HK-2 (cell line): ENCODE measurements at regions not wholly inside any gene's neighbourhood (a gene's known extent, or its start where the extent isn't known, plus 50 kb on each side); places are given as distances from the start of the nearest gene placed in this dataset.
"Not testable (repeated sequence)": the region's sequence is repeated elsewhere in the genome, so short reads cannot be mapped to it uniquely, and the experiment has no call there.

Experiments
- DNase-seq: peaks from one replicate; pipeline ENCODE4 v3.0.0-alpha.2; 2018; ENCODE audit not compliant: unreplicated experiment

DNA sequence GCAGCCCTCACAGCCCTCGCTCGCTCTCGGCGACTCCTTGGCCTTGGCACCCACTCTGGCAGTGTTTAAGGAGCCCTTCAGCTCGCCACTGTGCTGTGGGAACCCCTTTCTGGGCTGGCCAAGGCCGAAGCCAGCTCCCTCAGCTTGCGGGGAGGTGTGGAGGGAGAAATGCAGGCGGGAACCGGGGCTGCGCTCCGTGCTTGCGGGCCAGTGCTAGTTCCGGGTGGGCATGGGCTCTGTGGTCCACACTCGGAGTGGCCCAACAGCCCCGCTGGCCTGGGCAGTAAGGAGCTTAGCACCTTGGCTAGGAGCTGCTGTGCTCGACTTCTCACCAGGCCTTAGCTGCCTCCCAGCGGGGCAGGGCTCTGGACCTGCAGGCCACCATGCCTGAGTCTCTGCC is 192.6 kb downstream of the COX18 start:
- no peak for DNase-seq

DNA sequence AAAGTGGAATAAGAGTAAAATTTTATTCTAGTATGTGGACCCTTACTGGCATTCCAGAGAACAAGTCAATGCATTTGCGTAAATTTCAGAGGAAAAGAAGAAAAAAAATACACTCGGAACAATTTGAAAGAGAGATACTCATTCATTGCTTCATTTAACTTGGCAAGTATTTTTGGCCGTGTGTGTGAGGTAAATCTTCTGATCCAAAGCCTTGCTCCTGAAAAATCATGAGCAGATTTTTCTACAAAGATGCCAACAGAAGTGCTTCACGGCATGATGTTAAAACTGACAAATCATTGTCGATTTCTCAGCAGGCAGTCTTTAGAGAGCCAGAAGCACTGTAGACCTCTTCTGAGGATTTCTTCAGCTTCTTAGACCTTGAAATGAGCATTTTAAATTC is 194.0 kb downstream of the COX18 start:
- no peak for DNase-seq

DNA sequence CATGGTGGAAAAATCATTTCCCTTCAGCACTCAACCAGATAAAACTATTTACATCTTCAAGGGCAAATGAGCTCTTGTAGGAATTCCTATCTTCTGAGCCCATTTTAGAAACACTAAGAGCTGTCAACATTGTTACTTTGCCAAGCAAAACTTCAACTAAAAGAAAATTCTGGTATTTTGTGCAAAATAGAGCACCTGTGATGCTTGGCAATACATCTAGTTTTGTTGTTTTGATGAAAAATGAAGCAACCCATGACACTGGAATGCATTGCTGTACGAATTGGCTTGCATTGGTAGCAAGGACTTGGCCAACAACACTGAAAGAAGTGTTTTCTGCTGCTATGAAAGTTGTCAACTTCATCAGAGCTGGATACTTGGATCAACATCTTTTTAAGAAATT is 194.4 kb downstream of the COX18 start:
- no peak for DNase-seq

DNA sequence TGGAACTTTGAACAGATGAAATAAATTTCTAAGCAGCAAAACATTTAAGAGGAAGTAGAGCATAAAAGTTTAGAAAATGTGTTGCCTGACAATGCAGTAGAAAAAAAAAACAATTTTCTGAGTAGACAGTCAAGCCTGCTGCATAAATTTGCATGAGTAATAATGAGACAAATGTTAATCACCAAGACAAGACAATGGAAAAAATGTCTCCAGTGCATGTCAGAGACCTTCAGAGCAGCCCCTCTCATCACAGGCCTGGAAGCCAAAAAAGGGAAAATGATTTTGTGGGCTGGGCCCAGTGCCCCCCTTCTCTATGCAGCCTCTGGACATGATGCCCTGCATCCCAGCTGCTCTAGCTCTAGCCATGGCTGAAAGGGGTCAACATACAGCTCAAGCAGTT is 204.6 kb downstream of the COX18 start:
- DNase-seq: no peak

DNA sequence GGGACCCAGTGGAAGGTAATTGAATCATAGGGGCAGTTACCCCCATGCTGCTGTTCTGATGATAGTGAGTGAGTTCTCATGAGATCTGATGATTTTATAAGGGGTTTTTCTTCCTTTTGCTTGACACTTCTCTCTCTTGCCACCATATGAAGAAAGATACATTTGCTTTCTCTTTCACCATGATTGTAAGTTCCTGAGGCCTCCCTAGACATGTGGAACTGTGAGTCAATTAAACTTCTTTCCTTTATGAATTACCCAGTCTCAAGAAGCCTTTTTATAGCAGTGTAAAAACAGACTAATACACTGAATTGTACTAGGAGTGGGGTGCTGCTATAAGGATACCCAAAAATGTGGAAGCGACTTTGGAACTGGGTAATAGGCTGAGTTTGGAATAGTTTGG is 205.2 kb downstream of the COX18 start:
- not testable (repeated sequence) for DNase-seq

DNA sequence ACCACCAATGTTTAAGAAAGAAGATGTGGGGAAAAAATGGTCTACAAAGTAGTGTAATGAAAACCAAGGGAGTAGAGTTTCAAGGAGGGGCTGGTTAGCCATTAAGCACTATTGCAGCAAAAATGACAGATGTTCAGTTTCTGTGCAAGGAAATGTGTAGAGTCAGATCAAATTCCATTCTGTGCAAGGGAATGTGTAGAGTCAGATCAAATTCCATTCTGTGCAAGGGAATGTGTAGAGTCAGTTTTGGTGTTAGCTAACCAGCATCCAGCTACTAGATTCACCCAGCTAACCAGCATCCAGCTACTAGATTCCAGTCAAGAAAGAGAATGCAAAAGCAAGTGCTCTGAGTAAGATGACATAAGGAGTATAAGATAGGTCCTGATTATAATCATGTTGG is 208.8 kb downstream of the COX18 start:
- DNase-seq: no peak

DNA sequence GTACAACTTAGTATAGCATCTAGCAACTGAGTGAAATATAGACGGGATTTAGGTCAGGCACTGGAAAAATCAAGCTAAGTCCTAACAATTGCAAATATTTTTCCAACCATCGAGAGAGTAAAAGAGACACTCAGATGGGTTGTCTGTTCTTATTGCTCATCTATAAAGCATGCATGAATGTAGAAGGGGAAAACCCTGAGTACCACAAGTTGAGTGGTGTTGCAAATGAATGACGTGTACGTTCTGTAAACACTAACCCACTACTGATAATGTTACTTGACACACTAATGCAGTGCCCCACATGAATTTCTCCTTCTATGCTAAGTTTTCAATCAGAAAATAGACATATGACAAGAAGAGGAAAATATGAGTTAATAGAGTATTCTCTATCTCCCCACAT is 211.2 kb downstream of the COX18 start:
- DNase-seq: no peak

DNA sequence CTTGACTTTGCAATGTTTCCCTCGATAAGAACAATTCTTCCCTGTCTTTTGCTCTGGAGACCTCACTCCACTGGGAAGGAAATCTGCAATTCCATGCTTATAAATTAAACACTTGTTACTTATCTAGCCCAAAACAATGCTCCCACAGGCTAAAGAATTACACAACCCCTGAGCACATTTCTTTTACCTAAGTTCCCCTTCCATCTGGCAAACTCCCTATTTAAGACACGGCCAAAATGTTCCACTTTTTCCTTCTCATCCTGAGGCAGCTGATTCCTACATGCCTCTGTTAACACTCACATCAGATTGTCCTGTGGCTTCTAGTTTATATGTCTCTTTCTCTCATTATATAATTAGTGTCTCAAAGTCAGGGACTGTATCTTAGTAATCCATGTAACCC is 211.7 kb downstream of the COX18 start:
- no peak for DNase-seq

DNA sequence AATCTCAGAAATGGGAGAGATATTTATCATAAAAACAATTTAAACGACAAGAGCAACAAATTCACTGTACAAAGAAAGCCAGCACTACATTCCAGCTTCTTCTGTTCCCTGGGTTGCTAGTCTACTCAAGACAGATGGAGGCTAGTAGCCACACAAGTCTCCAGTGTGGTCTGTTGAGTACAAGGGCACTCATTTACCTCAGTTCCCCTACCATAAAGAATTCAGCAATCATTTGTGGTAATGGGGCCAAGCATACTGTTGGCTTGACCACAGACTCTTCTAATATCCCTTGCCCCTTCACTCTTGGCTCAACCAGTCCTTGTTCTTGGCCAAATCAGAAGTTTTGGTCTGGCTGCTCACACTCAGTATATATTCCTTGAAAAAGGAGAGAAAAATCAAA is 212.3 kb downstream of the COX18 start:
- DNase-seq: no peak

DNA sequence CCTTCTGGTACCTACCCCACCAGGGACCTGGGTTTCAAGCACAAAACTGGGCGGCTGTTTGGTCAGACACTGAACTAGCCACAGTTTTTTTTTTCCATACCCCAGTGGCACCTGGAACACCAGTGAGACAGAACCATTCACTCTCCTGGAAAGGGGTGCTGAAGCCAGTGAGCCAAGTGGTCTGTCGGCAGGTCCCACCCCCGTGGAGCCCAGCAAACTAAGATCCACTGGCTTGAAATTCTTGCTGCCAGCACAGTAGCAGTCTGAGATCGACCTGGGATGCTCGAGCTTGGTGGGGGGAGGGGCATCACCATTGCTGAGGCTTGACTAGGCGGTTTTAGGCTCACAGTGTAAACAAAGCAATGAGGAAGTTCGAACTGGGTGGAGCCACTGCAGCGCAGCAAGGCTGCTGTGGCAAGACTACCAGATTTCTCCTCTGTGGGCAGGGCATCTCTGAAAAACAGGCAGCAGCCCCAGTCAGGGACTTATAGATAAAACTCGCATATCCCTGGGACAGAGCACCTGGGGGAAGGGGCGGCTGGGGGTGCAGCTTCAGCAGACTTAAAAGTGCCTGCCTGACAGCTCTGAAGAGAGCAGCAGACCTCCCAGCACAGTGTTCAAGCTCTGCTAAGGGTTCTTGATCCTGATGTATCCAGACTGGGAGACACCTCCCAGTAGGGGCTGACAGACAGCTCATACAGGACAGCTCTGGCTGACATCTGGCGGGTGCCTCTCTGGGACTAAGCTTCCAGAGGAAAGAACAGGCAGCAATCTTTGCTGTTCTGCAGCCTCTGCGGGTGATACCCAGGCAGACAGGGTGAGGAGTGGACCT is 223.0 kb downstream of the COX18 start:
- DNase-seq: no peak

DNA sequence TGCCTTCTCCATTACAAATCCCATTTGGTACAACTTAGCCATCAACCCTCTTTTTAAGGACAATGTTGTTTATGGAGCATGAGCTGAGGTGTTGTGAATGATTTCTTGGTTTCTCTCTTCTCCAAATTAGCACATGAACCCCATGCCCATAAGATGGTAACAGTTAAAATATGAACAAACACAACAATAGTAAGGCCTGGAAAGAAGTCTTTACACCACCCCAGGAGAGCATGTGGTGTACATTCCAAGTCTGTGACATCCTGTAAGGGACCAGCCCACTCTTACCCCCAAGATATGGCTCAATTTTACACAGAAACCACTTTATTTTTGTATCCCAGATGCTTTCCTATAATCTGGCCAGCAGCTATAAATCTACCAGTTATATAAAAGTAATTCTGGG is 226.1 kb downstream of the COX18 start:
- no peak for DNase-seq

DNA sequence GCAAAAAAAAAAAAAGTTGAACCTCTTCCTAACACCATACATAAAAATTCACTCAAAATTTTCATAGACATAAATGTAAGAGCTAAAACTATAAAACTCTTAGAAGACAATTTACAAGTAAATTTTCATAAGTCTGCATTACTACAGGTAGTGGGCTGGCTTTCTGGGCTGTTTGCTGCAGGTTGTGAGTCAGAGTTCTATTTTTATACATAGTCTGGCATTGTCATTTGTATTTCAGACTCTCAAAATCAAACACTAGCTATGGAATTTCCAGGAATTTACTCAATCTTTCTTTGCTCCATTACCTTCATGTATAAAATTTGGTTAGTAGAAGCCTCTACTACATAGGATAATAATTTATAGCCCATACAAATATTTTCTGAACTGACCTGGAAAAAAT is 227.2 kb downstream of the COX18 start:
- DNase-seq: no peak

DNA sequence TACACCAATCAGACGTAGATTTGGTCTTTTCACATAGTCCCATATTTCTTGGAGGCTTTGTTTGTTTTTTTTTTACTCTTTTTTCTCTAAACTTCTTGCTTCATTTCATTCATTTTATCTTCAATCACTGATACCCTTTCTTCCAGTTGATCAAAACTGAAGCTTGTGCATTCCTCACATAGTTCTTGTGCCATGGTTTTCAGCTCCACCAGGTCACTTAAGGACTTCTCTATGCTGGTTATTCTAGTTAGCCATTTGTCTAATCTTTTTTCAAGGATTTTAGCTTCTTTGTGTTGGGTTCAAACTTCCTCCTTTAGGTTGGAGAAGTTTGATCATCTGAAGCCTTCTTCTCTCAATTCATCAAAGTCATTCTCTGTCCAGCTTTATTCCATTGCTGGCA is 229.3 kb downstream of the COX18 start:
- not testable (repeated sequence) for DNase-seq

DNA sequence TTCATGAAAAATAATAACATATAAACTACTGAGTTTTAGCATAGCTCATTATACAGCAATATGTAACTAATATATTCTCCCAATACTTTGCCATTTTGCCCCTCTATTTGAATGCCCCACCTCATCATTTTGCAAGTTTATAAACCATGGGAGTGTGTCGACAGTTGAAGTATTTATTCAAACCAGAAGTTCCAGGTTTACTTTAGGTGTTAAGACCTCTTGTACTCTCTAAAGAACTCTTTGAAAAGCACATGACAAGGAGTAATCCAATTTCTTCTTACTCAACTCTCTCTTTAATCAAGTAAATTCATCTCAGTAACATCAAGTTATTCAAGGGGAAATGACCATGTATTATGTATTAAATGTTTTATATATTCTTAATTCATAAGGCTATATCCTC is 240.7 kb downstream of the COX18 start:
- DNase-seq: no peak

DNA sequence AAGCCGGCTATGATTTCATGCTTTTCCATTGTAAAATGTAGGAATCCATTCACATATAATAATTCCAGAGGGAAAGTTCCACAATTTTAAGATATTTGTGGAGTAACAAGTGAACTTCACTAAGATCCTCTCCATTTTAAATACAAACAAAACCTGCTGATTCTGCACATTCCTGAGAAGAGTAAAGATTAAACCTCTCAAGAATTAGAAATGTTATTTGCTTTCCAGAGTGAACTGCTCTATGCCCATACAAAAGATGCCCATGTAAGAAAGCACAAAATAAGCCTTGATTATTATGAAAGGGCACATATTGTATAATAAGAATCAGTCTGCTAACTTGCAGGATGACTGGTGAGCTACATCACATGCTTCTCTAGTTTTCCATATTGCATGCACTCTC is 241.5 kb downstream of the COX18 start:
- no peak for DNase-seq

DNA sequence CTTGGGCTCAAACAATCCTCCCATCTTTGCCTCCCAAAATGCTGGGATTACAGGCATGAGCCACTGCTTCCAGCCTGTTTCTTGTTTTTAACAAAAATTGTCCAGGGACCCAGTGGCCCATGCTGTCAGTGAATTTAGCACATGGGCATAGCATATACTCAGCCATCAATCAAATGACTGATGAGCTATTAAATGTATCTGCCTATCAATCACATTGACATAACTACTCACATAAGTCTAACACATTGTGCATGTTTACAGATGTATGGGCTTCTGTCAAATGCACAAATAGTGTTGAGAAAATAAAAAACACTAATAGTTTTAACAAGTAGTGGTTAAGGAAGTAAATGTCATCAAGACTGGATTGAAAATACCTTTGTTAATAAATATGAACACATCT is 249.4 kb downstream of the COX18 start:
- no peak for DNase-seq

DNA sequence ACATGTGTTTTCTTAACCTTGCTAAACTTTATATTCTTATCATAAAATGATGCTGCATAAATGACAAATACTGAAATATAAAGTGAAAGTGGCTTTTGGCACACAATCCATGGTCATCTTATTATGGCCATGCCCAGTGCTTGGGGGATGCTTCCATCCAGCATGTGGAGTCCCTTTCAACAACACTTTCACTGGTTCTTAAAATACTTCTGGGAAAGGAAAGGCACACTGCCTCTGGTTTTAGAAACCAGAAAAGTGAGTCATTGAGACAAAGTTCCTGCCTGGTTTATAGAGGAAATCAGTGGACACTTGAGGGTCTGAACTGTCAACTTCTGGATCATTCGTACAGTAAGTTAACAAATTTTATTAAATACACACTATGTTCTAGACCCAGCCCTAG is 248.0 kb upstream of the ADAMTS3 start:
- no peak for DNase-seq

DNA sequence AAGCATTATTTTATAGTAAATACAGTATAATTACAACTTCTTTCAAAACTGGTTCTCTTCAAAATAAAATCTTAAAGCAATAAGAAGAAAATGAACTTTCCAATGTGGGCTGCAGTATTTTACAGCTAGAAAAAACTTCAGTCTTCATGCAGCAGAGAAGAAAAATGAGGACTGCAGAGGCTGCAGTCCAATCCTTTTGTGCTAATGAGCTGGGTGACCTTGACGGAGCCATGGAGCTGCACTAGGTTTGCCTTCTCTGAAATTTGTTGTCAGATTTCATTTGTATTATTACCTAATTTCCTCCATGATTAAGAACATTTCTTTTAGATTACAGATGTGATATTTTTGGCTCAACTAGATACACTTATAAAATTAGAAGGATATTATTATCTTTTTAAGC is 245.2 kb upstream of the ADAMTS3 start:
- no peak for DNase-seq

DNA sequence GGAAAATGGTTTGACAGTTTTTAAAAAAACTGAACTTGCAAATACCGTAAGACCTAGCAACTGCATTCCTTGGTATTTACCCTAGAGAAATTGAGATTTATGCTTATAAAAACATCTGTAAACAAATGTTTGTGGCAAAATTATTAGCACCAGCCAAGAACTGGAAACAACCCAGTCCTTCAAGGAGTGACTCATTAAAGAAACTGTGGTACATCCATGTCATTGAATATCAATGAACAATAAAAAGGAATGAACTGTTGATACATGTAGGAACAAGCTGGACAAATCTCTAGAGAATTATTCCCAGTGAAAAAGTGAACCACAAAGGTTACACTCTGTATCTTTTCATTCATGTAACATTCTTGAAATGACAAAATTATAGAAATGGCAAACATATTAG is 240.2 kb upstream of the ADAMTS3 start:
- DNase-seq: no peak

DNA sequence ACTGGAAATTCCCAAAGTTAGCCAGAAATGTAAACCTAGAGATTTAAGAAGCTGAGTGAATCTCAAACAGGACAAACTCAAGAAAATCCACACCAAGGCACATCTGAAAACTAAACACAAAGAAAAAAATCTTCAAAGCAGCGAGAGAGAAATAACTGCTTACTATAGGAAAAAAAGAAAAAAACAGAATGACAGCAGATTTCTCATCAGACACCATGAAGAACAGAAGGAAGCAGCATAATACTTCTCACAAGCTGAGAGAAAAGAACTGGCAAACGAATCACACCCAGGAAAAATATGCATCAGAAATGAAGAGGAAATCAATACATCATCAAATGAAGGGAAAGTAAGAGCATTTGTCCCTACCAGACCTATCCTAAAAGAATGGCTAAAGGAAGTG is 236.3 kb upstream of the ADAMTS3 start:
- DNase-seq: no peak

DNA sequence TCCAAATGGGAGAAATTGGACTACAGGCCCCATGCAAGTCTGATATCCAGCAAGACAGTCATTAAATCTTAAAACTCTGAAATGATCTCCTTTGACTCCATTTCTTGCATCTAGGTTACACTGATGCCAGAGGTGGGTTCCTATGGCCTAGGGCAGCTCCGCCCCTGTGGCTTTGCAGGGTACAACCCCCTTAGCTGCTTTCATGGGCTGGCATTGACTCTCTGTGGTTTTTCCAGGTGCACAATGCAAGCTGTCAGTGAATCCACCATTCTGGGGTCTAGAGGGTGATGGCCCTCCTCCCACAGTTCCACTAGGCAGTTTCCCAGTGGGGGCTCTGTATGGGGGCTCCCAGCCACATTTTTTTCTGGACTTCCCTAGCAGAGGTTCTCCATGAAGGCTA is 228.5 kb upstream of the ADAMTS3 start:
- no peak for DNase-seq

DNA sequence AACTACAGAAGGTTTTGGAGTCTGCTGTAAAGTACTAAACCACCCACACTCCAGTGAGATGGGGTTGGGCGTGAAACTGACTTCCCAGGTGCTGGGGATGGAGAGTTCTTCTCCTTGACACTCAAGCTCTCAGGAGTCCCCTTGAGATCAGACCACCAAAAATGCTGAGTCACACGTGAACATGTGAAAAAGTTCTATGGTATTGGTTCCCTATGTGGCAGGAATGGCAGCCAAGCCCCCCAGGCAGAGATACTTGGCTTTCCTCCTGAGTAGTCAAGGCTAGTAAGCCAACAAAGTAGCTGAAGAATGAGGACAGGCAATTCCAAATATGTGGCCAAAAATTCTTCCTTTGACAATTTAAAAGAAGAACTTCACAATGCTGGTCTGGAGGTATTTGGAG is 222.0 kb upstream of the ADAMTS3 start:
- no peak for DNase-seq

DNA sequence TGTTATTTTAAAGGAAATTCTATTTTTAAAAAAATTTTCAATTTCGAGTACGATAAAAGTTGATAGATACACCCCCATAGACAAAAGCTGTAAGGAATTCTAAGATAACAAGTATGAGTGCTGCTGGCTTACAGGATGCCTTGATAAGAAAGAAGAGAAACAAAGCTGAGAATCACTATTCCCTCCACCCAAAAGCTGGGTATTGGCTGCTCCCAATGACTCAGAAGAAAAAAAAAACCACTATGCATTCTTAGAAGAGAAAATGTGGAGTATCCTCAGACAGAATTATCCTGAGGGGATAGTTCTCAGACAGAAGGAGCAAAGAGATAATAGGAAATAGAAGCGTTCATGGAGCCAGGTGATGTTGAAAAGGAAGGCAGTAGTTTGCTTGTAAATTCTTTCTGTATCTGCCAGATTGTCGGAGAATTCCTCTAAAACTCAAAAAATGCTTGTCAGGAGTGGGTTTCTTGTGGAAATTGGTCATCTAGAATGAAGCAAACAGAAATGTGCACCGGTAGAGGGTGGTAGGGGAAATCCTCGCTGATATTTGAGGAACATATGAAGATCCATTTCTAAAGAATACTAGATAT is 217.5 kb upstream of the ADAMTS3 start:
- no peak for DNase-seq

DNA sequence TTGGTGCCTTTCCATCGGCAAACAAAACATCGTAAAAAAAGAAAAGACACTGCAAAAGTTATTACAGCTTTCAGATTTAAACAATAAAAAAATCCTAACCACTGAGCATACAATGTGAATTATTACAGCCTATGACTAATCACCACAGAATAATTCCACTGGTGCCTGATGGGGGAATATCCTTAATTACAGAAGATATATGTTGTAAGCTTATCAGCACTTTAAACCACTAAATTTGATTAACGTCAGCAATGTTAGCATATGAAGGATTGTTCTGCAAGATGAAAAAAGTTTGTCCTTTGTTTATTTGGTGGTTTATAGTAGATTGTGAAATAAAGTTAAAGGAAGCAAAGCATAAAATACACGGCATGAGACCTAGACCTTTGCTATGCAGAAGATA is 210.2 kb upstream of the ADAMTS3 start:
- no peak for DNase-seq
